ENCODE measurements at regions not wholly inside any gene's neighbourhood (a gene's known extent, or its start where the extent isn't known, plus 50 kb on each side); places are given as distances from the start of the nearest gene placed in this dataset.

DNA sequence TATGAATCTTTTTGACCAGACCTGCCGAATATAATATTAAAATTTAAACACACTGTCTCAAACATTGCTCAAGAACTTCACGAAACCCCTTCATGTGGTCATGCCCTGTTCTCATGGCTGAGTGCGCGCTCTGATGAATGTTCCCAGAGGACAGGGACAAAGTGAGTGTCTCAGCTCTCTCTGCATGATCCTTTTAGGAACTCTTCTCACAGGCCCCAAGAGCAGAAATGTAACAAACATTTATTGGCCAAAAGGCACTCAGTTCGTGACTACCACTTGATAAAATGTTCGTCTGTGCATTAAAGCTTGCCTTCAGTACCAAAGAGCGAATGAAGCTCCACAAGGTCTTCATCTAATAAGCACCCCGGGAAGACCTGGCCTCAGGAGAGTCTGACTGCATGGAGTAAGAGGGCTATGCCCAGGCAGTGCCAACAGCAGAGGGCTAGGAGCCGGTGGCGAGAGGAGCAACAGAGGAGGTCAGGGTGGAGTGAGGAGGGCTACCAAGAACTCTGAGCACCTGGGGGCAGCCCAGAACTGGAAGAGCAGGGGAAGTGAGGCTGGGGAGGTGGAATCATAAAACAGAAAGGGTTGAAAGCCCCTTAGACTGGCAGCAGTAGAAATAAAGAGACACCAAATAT, 171.1 kb downstream of the RHOU start:
- DNase-seq (ENCODE audit: insufficient read length, low spot score) (no peak), FAIRE-seq (no peak)
- TF ChIP-seq, protein P1, sequence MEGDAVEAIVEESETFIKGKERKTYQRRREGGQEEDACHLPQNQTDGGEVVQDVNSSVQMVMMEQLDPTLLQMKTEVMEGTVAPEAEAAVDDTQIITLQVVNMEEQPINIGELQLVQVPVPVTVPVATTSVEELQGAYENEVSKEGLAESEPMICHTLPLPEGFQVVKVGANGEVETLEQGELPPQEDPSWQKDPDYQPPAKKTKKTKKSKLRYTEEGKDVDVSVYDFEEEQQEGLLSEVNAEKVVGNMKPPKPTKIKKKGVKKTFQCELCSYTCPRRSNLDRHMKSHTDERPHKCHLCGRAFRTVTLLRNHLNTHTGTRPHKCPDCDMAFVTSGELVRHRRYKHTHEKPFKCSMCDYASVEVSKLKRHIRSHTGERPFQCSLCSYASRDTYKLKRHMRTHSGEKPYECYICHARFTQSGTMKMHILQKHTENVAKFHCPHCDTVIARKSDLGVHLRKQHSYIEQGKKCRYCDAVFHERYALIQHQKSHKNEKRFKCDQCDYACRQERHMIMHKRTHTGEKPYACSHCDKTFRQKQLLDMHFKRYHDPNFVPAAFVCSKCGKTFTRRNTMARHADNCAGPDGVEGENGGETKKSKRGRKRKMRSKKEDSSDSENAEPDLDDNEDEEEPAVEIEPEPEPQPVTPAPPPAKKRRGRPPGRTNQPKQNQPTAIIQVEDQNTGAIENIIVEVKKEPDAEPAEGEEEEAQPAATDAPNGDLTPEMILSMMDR (IDR thresholded peaks at IDR 0.05; ENCODE audit: insufficient read depth, missing control alignments), result no peak

DNA sequence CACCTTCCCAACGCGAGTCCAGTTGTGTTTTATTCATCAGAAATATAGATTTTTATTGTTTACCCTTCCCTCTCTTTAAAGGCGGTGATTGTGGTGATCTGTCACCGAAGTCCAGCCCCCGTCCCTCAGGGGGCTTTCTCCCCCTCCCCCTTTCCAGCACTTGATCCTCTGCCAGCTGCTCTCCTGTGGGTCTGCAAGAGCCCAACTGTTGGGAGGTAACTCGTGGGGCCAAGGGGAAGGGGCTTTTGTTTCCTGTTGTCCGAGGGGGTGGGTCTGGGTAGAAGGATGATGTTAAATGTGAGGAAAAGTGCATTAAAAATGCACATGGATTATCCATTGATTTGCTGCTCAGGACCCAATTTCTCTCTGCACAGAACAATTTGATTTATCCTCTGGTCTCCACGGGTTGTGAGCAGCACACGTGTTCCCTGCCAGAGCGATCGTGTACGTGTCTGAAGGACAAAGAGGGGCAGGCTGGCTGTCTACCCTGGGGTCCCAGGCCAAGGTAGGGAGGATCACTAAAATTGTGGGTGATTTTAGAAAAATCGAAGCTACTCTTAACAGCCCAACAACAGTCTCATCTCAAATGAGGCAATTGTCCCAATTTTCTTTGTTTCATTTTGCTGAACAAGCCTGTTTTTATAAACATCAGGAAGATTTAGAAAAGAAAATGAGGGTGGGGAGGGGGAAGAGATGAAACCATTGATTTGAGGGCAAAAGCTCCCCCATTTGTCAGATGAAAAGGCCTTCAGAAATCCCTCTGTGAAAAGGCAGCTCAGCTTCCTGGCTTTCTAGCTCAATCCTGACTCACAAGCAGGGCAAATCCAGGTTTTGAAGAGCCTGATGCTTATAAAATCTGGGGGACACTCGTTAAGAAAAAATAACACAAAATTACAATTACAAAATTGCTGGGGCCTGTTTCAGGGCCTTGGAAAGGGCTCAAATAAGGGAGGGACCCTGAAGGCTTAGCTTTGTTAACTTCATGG, 176.2 kb downstream of the RHOU start:
- FAIRE-seq (no peak), DNase-seq (ENCODE audit: insufficient read length, low spot score) (no peak)
- TF ChIP-seq, protein P1 (IDR thresholded peaks at IDR 0.05; ENCODE audit: insufficient read depth, missing control alignments), result no peak

DNA sequence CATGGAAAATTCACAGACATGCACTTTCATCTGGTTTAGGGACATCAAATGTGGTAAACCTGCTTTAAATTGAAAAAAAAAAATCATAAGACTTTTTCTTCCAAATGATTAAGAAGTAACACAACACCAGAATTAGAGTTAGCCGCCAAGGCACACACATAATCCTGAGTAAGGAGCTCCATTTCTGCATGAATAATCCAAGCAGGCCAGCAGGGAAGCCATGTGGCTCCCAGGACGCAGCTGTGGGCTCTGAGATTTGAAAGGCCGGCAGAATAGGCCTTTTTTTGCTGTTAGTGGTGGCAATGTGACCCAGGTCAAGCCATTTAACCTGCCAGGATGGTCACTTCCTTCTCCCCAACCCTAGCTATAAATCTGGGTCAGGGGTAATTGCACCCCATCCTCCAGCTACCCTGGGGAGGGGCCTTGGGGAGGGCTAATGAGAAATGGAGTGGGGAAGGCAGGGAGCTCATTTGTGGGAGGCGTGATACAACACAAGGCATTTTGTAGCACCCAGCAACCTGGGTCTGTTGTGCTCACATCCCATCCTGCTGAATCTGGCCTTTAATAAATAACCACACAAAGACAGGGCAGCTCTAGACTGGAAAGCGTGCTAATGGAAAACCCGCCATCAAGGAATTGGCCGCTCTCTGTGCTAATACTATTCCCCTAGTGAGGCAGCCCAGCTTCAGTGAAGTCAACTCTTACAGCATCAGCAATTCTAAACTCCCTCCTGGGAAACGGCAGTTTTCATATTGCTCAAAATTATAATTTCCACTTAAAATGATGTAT, 178.5 kb downstream of the RHOU start:
- no peak for FAIRE-seq

DNA sequence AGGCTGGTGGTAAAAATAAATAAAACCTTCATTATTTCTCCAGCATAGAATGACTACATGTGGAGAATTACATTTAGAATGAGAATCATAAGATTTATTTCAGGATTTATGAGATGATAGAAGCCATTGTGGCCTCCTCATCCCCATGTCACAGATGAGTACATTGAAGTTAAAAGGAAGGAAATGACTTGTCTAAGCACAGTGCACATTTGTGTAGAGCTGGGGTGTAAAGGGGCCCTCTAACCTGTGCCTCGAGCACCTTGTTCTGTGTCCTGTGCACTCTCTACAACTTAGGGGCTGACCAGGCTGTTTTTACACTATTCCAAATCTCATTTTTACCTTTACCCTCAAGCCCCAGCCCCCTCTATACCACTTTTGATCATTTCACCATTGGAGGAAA, 179.4 kb downstream of the RHOU start:
- no peak for DNase-seq (ENCODE audit: insufficient read length, low spot score)
- no peak for FAIRE-seq
- TF ChIP-seq, protein P1 (IDR thresholded peaks at IDR 0.05; ENCODE audit: insufficient read depth, missing control alignments), result no peak

More for the DNA sequence above, 178.5 kb downstream of the RHOU start:
- TF ChIP-seq, protein P1 (IDR thresholded peaks at IDR 0.05; ENCODE audit: insufficient read depth, missing control alignments), result no peak
- peak; percentile 44 for DNase-seq (ENCODE audit: insufficient read length, low spot score)

DNA sequence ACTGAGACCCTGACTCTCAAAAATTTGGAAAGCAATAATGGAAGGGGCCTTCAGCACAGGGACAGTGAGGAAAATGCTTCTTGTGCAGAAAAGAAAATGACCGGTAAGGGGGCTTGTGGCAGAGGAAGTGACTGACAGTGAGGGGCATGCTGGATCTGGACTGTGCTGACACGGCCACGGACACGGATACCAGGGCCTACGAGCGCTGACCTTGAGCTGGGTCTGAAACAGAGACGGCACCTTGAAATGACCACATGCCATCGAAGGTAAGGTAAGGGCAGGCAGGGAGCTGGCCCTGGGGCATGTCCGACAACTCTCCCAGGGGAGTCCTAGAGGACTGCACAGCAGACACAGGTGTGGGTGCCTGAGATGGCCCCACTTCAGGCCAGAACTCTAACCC, 182.1 kb downstream of the RHOU start:
- FAIRE-seq (no peak), DNase-seq (ENCODE audit: insufficient read length, low spot score) (no peak)
- TF ChIP-seq, protein P1 (IDR thresholded peaks at IDR 0.05; ENCODE audit: insufficient read depth, missing control alignments), result no peak

DNA sequence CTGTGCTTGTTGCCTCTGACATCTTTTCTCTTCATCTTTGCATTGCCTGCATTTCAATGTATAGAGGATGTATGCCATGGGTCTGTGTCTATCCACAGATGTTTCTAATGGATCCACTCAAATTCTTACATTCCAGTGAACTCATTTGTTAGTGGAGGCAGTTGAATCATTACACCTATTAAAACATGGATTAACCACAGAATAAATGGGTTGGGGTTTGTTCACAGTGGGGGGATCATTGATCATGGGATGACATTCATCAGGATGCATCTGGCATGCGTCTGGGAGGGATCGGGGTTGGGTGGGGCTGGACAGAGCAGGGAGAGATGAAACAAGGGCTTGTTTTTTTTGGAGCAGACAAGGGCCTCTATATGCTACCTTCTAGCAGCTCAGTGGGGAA, 182.5 kb downstream of the RHOU start:
- TF ChIP-seq, protein P1 (IDR thresholded peaks at IDR 0.05; ENCODE audit: insufficient read depth, missing control alignments), result no peak
- DNase-seq (ENCODE audit: insufficient read length, low spot score) (no peak), FAIRE-seq (no peak)
